Activated T-helper 17 cell treated with anti-CD3 and anti-CD28 coated beads, Interleukin-2, amount 50 U/mL, for 72 hours (primary cell): ENCODE measurements at regions not wholly inside any gene's neighbourhood (a gene's known extent, or its start where the extent isn't known, plus 50 kb on each side); places are given as distances from the start of the nearest gene placed in this dataset.

Source experiments
- ATAC-seq: fragments of 150-1000 bp; cut with Tn5 transposase; replicated peaks from 2 replicates; pipeline ENCODE4 v1.10.0; 2021; ENCODE audit warnings: mild to moderate bottlenecking, moderate library complexity
- H3K27ac Mint-ChIP-seq: one replicate; pipeline ENCODE4 v1.8.0; 2022; ENCODE audit warnings: mixed read lengths
- H3K27me3 Mint-ChIP-seq: one replicate; pipeline ENCODE4 v1.8.0; 2022; ENCODE audit warnings: mixed read lengths
- H3K36me3 Mint-ChIP-seq: one replicate; pipeline ENCODE4 v1.8.0; 2022; ENCODE audit warnings: low read depth, mild to moderate bottlenecking, mixed read lengths
- H3K4me1 Mint-ChIP-seq: one replicate; pipeline ENCODE4 v1.8.0; 2022; ENCODE audit warnings: mixed read lengths
- H3K4me3 Mint-ChIP-seq: one replicate; pipeline ENCODE4 v1.8.0; 2022; ENCODE audit warnings: mild to moderate bottlenecking, mixed read lengths
- H3K9me3 Mint-ChIP-seq: one replicate; pipeline ENCODE4 v1.8.0; 2022; ENCODE audit warnings: mixed read lengths

GRCh38 chr6:54737247-54737646 lies 109.3 kb upstream of the FAM83B start:
- H3K27ac Mint-ChIP-seq = no peak overlapping the region
- peaks cover 20% of the 10 kb centered on the region for H3K9me3 Mint-ChIP-seq
- H3K4me1 Mint-ChIP-seq = no peaks in the 10 kb centered on the region
- no peak overlapping the region for H3K4me3 Mint-ChIP-seq
- no peaks in the 10 kb centered on the region for H3K27me3 Mint-ChIP-seq
- no peak for ATAC-seq
- H3K36me3 Mint-ChIP-seq = no peaks in the 10 kb centered on the region

GRCh38 chr6:54747955-54748354 lies 98.6 kb upstream of the FAM83B start:
- ATAC-seq = no peak
- Mint-ChIP-seq H3K36me3 (no peaks in the 10 kb centered on the region), H3K4me1 (no peaks in the 10 kb centered on the region), H3K4me3 (no peak overlapping the region), H3K9me3 (peaks cover 19% of the 10 kb centered on the region), H3K27me3 (no peaks in the 10 kb centered on the region), H3K27ac (no peak overlapping the region)

- Mint-ChIP-seq H3K27me3 (no peaks in the 10 kb centered on the region), H3K4me3 (no peak overlapping the region), H3K4me1 (no peaks in the 10 kb centered on the region), H3K36me3 (no peaks in the 10 kb centered on the region), H3K27ac (no peak overlapping the region), H3K9me3 (peaks cover 9% of the 10 kb centered on the region)
- no peak for ATAC-seq
Measured at GRCh38 chr6:54754406-54754805, 92.2 kb upstream of the FAM83B start.

GRCh38 chr6:54758340-54758739 lies 88.2 kb upstream of the FAM83B start:
- H3K27me3 Mint-ChIP-seq = no peaks in the 10 kb centered on the region
- no peak overlapping the region for H3K27ac Mint-ChIP-seq
- H3K4me3 Mint-ChIP-seq = no peak overlapping the region
- H3K4me1 Mint-ChIP-seq = no peaks in the 10 kb centered on the region
- no peaks in the 10 kb centered on the region for H3K36me3 Mint-ChIP-seq
- peaks cover 4% of the 10 kb centered on the region for H3K9me3 Mint-ChIP-seq
- ATAC-seq = no peak

- Mint-ChIP-seq H3K27ac (no peak overlapping the region), H3K9me3 (peaks cover 4% of the 10 kb centered on the region), H3K36me3 (no peaks in the 10 kb centered on the region), H3K4me1 (no peaks in the 10 kb centered on the region), H3K27me3 (no peaks in the 10 kb centered on the region), H3K4me3 (no peak overlapping the region)
- ATAC-seq = no peak
Measured at GRCh38 chr6:54768494-54768893, 78.1 kb upstream of the FAM83B start.

- Mint-ChIP-seq H3K36me3 (no peaks in the 10 kb centered on the region), H3K4me1 (no peaks in the 10 kb centered on the region), H3K9me3 (no peaks in the 10 kb centered on the region)
Measured at GRCh38 chr6:54770328-54770727, 76.2 kb upstream of the FAM83B start.

GRCh38 chr6:54771968-54772367 lies 74.6 kb upstream of the FAM83B start:
- no peaks in the 10 kb centered on the region for H3K9me3 Mint-ChIP-seq
- no peaks in the 10 kb centered on the region for H3K4me1 Mint-ChIP-seq

More at GRCh38 chr6:54770328-54770727, 76.2 kb upstream of the FAM83B start:
- no peak for ATAC-seq
- Mint-ChIP-seq H3K27me3 (no peaks in the 10 kb centered on the region), H3K27ac (no peak overlapping the region), H3K4me3 (no peak overlapping the region)

GRCh38 chr6:54772610-54773009 lies 74.0 kb upstream of the FAM83B start:
- no peak overlapping the region for H3K4me3 Mint-ChIP-seq
- no peaks in the 10 kb centered on the region for H3K4me1 Mint-ChIP-seq
- no peak for ATAC-seq

More at GRCh38 chr6:54771968-54772367, 74.6 kb upstream of the FAM83B start:
- no peak for ATAC-seq
- Mint-ChIP-seq H3K36me3 (no peaks in the 10 kb centered on the region), H3K27ac (no peak overlapping the region), H3K27me3 (no peaks in the 10 kb centered on the region), H3K4me3 (no peak overlapping the region)

GRCh38 chr6:54775576-54775975 lies 71.0 kb upstream of the FAM83B start:
- no peak for ATAC-seq
- H3K4me3 Mint-ChIP-seq = no peak overlapping the region
- H3K36me3 Mint-ChIP-seq = no peaks in the 10 kb centered on the region
- no peaks in the 10 kb centered on the region for H3K27me3 Mint-ChIP-seq
- H3K27ac Mint-ChIP-seq = no peak overlapping the region
- H3K4me1 Mint-ChIP-seq = no peaks in the 10 kb centered on the region
- no peaks in the 10 kb centered on the region for H3K9me3 Mint-ChIP-seq

More at GRCh38 chr6:54772610-54773009, 74.0 kb upstream of the FAM83B start:
- Mint-ChIP-seq H3K9me3 (no peaks in the 10 kb centered on the region), H3K27ac (no peak overlapping the region), H3K27me3 (no peaks in the 10 kb centered on the region), H3K36me3 (no peaks in the 10 kb centered on the region)

GRCh38 chr6:54776891-54777290 lies 69.7 kb upstream of the FAM83B start:
- H3K36me3 Mint-ChIP-seq = no peaks in the 10 kb centered on the region
- no peaks in the 10 kb centered on the region for H3K9me3 Mint-ChIP-seq
- H3K4me1 Mint-ChIP-seq = no peaks in the 10 kb centered on the region
- H3K27ac Mint-ChIP-seq = no peak overlapping the region
- no peak for ATAC-seq
- H3K4me3 Mint-ChIP-seq = no peak overlapping the region
- H3K27me3 Mint-ChIP-seq = no peaks in the 10 kb centered on the region

GRCh38 chr6:54778731-54779130 lies 67.8 kb upstream of the FAM83B start:
- Mint-ChIP-seq H3K4me3 (no peak overlapping the region), H3K36me3 (no peaks in the 10 kb centered on the region), H3K9me3 (no peaks in the 10 kb centered on the region), H3K27me3 (no peaks in the 10 kb centered on the region), H3K4me1 (no peaks in the 10 kb centered on the region), H3K27ac (no peak overlapping the region)
- ATAC-seq = no peak

GRCh38 chr6:54784011-54784410 lies 62.6 kb upstream of the FAM83B start:
- Mint-ChIP-seq H3K27me3 (no peaks in the 10 kb centered on the region), H3K36me3 (no peaks in the 10 kb centered on the region), H3K9me3 (peaks cover 7% of the 10 kb centered on the region), H3K4me3 (no peak overlapping the region), H3K4me1 (no peaks in the 10 kb centered on the region), H3K27ac (no peak overlapping the region)
- no peak for ATAC-seq

GRCh38 chr6:54786154-54786553 lies 60.4 kb upstream of the FAM83B start:
- no peaks in the 10 kb centered on the region for H3K27me3 Mint-ChIP-seq
- no peak overlapping the region for H3K27ac Mint-ChIP-seq
- H3K36me3 Mint-ChIP-seq = no peaks in the 10 kb centered on the region
- H3K4me3 Mint-ChIP-seq = no peak overlapping the region
- ATAC-seq = no peak
- H3K9me3 Mint-ChIP-seq = peaks cover 7% of the 10 kb centered on the region
- H3K4me1 Mint-ChIP-seq = no peaks in the 10 kb centered on the region

- no peak for ATAC-seq
- H3K4me1 Mint-ChIP-seq = no peaks in the 10 kb centered on the region
Measured at GRCh38 chr6:54787825-54788224, 58.7 kb upstream of the FAM83B start.

More at GRCh38 chr6:54787825-54788224, 58.7 kb upstream of the FAM83B start:
- Mint-ChIP-seq H3K36me3 (no peaks in the 10 kb centered on the region), H3K27me3 (no peaks in the 10 kb centered on the region), H3K9me3 (peaks cover 7% of the 10 kb centered on the region), H3K4me3 (no peak overlapping the region), H3K27ac (no peak overlapping the region)
